Activated gamma-delta T cell treated with Interleukin-2 at 50 U/mL for 16 hours (primary cell): ENCODE measurements at regions not wholly inside any gene's neighbourhood (a gene's known extent, or its start where the extent isn't known, plus 50 kb on each side); places are given as distances from the start of the nearest gene placed in this dataset.

ENCODE experiments used
- DNase-seq: peaks from one replicate; pipeline ENCODE4 v3.0.0-alpha.2; 2020

DNA sequence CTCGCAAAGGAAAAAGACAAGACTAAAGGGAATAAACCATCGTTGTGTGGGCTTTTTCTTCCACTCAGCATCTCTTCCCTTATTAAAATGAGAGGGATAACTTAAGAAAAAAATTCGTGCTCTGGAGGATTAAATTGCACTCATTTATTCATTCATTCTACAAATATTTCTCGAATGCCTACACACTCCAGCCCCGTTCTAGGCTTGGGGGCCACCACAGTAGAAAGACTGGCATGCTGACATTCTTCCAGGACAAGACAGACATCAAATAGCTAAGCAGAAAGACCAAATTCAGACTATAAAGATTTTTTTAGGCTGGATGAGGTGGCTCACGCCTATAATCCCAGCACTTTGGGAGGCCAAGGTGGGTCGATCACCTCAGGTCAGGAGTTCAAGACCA is 65.3 kb upstream of the IL12A start:
- no peak for DNase-seq

DNA sequence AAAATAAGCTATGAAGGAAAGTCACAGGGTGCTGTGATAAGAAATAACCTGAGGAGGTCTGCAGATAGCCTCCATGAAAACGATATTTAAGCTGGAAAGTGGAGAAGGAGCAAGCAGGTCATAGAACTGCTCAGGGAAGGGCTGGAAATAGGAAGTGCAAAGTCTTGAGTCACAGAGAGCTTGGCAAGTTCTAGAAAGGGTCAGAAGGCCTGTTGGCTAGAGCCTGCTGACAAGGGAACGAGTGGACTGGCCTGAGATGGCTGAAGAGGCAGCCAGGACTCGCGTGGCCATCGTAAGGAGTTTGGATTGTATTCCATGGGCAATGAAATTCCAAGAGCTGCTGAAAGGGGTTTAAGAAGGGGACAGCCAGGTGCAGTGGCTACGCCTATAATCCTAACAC is 64.7 kb upstream of the IL12A start:
- no peak for DNase-seq

DNA sequence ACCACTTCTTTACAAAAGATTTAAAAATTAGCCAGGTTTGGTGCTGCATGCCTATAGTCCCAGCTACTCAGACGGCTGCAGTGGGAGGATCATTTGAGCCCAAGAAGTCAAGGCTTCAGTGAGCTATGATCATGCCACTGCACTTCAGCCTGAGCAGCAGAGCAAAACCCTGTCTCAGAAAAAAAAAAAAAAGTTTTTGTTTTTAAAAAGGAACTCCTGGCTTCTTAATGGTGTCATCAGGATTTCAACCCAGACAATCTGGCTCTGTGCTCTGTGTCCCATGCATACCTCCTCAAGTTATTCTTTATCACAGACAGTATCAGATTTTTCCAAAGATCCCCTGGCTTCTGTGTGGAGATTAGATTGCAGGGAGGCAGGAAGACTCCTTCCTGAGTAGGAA is 64.2 kb upstream of the IL12A start:
- no peak for DNase-seq

DNA sequence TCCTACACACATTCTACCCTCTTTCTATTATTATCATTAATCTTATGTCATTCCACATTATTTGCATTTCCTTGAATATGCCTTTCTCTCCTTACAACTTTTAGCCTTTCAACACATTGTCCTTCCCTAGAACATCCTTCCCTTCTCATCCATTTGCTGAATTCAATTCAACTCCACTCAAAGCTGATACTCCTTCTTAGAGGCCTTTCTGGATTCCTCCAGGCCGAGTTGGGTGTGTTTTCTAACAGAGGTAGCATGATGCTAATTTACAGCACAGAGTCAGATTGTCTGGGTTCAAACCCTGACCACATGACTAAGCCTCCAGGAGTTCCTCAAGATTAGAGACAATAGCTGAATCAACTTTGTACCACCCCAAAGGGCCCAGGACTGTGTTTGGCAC is 63.4 kb upstream of the IL12A start:
- DNase-seq: no peak

DNA sequence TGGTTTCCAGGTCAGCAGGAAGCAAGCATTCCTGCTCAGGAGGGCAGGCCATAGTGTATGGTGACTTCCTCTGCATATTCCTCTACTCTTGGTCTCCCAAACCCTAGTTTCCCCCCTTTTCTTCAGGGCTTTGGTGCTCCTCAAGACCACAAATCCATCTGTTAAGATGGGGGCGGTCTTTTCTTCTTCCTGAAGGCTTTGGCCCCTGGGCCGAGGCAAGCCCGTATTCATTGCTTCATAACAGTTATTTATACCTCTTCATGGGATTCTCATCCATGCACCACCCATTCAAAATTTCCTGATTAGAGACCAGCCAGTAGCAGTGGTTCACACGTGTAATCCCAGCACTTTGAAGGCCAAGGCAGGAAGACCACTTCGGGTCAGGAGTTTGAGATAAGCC is 62.1 kb upstream of the IL12A start:
- no peak for DNase-seq

DNA sequence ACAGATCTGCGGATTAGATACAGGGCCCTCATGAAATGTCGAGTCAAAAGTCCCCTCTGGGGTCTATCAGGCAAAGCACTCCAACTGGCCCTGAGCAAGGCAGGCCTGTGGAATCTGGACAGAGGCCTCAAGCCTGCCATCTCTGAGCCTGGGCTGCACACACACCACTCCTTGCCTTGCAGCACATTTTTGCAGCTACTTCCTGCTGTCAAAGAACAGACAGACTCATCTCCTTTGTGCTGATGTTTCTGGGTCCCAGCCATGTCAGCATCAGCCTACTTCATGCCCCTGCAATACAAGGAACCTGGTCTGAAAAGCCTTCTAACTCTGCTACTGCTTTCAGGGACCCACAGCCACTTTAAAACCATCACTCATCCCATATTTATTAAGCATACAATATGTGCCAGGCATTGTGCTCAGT is 60.6 kb upstream of the IL12A start:
- DNase-seq: no peak

DNA sequence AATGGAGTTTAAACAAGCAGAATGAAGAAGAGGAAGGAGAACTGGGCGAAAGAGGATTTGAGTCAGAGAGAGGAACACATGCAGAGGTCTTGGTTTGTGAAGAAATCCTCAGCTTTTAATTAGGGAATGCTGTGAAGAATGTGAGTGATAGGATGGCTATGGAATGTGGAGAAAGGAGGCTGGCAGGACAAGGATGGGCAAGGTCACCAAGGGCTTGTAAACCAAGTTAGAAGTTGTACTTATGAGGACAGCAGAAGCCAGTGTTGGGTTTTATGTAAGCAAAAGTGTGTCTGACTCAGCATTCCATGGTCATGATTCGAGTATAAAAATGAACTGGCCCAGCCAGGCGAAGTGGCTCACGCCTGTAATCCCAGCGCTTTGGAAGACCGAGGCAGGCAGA is 60.0 kb upstream of the IL12A start:
- DNase-seq: no peak

DNA sequence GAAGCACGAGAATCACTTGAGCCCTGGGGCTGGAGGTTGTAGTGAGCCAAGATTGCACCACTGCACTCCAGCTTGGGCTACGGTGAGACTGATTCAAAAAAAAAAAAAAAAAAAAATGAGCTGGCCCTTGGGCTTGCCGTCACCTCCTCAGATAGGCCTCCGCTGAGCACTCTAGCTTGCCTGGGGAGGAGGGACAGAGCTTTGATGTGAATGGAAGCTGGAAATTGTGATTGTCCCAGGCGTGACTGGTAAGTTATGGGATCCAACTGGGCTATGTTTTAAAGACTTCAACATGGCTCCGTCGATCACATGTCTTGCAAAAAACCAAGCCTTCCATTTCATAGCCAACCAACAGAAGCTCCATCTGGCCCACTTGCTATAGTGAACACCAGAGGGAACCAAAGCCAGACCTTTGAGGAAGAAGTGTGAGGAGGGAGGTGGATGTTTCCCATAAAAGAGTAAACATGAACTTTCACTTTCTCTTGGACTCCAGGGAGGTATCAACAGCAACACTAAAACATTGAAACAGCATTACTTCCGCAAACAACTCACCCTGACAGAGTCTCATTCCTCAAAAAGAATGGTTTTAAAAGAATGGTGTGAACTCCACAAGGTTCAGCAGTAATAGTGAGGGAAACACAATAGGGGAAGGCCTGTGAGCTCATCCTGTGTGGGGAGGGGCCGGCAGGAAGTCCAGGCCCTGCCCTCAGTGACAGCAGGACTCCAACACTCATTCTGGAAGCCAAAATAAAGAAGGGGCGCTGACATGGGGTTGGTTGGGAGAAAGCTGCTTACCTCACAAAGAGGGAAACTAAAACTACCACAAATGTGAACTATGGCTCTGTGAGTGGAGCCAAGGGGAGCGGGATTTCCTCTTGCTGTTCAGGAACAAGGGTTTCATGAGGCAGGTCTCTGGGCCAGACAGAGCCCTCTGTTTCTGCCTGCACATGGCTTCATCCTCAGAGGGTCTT is 59.2 kb upstream of the IL12A start:
- DNase-seq: no peak

DNA sequence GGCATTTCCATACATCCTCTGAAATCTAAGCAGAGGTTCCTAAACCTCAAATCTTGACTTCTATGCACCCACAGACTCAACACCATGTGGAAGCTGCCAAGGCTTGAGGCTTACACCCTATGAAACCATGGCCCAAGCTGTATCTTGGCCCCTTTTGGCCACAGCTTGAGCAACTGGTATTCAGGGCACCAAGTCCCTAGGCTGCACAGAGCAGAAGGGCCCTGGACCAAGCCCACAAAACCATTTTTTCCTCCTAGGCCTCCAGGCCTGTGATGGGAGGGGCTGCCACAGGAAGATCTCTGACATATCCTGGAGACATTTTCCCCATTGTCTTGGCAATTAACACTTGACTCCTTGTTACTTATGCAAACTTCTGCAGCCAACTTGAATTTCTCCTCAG is 54.4 kb upstream of the IL12A start:
- DNase-seq: no peak

DNA sequence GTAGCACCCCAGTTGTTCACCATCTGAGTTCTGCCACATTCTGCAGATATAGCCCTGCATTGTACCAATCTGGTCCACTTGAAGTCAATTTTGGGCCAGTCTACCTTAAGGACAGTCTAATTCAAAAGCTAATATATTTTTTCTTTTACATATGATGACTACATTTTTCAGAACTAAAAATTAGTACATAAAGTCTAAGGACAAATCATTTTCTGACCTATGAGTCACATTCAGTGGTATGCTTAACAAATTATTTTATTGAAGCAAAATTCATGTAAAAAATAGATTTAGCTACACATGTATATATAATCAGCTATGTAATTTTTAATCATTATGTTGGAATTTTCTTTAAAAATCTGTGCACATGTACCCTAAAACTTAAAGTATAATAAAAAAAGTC is 52.1 kb upstream of the IL12A start:
- DNase-seq: no peak

DNA sequence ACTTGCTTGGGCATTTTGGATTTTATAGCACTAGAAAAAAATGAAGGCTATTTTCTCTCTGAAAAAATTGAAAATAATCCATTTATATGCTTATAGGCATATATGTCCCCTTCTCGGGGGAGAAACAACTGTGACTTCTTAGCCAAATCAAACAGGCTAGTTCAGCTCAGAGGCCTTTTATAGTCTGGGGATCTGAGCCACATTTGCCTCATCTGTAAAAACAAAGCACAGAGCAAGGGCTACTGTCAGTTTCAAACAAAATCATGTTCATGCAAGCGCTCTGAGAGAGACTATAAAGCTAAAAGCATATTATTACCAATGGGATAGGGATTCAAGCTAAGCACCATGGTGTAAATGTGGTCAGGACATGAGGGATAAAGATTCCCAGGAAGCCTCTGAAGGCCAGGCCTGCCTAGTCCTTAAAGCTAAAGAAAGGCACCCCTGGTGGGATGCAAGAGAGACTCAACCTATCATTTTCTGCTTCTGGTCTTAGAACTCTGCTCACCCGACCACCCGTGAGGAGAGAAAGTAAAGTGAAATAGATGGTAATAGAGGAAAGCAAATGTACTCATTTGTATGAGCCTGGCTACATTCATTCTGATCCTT is 51.0 kb upstream of the IL12A start:
- DNase-seq: no peak

DNA sequence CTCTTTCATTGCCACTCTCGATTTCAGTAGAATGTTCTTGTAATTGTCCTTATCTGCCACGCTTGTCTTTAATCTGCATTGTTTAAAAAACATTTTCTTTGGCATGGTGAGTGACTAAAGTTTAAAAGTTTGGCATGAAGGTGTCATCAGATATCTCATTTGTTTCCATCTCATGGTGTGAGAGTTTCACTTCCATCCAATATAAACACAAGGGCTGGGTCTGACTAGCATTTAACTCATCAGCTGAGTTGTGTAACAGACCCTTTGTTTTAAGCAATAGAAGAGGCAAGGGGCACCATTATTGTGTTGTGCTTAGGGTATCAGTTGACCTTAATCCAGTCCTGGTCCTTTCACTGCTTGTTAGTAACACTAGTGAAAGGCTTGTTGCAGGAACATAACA is 49.9 kb upstream of the IL12A start:
- DNase-seq: no peak
